HL-60/S4 (cell line): ENCODE measurements at regions not wholly inside any gene's neighbourhood (a gene's known extent, or its start where the extent isn't known, plus 50 kb on each side); places are given as distances from the start of the nearest gene placed in this dataset.
"Not testable (repeated sequence)": the region's sequence is repeated elsewhere in the genome, so short reads cannot be mapped to it uniquely, and the experiment has no call there.

Experiments used
- in situ Hi-C: fragments of 300-500 bp; cut with MboI; formaldehyde crosslinking; loops from 2 replicates; pipeline ENCODE4 v1.14.3; 2022; ENCODE audit warnings: low sequenced_read_pairs

DNA sequence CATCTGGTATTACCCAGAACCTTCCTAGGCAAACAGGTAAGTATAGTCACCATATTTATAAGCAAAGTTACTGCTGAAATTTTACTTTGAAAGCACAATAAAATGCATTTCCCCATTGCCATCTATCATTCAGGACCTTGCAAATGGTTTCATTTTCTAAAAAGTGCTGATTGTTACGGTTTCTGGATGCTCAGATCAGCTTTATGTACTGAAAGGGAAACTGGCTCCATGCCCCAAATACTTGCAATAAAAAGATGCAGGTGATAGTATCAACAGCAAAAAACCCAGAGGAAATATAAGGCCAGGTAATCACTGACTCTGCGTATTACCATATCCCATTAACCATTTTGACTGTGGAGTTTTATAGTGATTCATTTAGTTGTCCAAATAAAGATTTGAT is 1150.7 kb upstream of the CRIM1 start:
- in situ Hi-C loops: no loop called here

DNA sequence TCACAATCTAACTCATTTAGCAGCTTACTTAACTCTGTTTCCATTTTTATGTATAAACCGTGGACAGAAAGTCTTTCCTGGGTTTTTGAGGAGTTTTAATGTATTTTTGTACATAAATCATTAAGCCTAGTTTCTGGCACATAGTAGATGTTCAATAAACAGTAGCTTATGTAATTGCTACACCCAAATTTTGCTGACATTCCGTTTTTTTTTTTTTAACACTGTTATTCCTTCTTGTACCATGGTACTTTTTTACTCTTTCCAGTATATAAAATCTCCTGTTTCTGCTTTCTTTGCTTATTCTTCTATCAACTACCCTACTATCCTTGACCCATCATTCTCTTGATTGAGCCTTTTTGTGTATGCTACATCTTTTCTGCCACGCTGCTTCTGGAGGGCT is 1151.3 kb upstream of the CRIM1 start:
- in situ Hi-C loops: no loop called here

DNA sequence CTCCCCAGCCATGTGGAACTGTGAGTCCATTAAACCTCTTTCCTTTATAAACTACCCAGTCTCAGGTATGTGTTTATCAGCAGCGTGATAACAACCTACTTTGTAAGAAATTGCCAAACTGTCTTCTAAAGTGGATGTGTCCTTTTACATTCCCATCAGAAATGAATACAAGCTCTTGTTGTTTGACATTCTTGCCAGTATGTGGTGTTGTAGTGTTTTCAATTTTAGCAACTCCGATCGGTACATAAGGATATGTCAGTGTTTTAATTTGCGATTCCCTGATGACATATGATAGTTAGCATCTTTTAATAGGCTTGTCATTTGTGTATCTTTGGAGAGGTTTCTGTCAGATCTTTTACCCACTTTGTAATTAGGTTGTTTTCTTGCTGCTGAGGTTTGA is 1156.3 kb upstream of the CRIM1 start:
- in situ Hi-C loops: no loop called here

DNA sequence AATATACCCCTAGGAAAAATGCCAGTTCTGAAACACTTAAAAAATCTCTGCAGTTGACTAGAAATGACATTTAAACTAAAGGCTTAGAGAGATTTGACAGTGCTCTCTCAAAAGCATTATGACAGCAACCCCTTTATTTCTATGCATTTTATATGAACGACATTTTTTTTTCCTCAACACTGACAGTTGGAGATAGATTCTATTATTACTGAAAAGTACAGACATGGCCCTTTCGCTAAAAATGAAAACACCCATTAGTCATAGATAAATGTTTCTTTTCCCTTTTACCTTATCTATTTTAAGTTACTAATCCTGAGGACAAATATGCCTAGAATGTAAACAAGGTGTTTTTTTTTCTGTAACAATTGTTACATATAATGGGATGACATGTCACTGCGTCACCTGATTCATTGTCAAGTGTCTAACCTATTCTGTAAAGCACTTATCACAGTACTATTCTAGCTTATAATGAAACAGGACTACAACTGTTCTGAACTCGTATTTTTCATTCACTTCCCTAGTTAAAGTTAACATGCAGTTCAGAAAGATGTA is 1169.6 kb upstream of the CRIM1 start:
- in situ Hi-C loops: no loop called here

DNA sequence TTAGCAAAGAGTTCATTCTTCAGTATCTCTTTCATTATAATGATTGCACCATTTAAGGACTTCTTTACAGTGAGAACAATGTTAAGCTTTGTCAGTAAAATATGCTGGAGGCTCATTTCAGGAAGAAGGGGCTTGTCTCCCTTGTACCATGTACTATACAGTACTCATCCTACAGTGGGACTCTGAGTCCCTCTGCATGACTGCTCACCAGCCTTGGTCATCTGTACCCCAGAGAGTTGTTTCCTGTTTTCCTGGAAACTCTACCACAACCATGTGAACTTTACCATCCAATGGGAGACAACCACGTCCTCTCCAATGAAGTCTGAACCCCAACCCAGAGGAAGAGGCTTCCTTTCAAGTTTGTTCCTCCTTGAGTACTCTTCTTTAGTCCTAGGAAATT is 1171.1 kb upstream of the CRIM1 start:
- in situ Hi-C loops: no loop called here

DNA sequence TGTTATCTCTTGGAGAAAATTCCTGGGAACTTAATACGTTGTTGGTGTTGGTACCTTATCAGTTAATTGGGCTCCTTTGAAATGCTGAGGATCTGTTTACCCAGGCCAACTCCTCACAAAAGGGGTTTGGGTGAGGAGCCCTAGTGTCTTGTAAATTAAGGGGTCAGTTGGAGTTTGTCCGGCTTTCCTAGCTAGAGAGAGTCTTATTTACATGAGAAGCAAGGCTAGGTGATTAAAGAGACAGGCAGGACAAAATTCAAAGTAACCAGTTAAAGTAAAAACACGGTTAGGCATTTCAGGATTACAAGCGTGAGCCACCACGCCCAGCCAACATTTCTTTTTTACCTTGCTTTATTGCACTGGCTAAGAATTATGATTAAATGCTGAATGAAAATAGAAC is 1178.9 kb upstream of the CRIM1 start:
- in situ Hi-C loops: not testable (repeated sequence)

DNA sequence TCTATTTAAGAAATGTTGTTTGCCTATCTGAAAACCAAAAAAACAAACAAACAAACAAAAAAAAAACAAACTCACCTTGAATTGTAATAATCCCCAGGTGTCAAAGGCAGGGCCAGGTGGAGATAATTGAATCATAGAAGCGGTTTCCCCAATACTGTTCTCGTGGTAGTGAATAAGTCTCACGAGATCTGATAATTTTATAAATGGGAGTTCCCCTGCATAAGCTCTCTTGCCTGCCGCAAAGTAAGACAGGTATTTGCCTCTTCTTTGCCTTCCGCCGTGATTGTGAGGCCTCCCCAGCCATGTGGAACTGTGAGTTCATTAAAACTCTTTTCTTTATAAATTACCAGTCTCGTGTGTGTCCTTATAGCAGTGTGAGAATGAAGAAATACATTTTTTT is 1180.7 kb upstream of the CRIM1 start:
- in situ Hi-C loops: no loop called here

- in situ Hi-C loops: no loop called here
Observed at GRCh38 chr2:35172687-35173086, 1182.9 kb upstream of the CRIM1 start.

DNA sequence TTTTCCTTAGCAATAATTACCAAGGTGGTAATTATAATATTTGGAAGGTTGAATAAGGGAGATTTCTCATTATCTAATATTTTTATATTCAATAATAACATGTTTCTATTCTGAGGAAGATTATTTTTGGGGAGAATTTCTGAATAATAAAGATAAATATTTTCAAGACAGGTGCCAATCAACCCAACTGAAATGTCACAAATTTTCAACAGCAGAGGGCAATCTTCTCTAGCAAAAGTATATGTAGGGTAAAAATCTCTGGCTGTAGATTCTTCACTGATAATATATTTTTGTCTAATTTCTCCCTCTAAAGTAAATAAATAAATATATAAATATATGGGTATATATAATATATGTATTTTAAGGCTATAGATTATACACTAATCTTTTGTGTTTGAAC is 1187.2 kb upstream of the CRIM1 start:
- in situ Hi-C loops: no loop called here

GRCh38 chr2:35163948-35164347 is 1191.6 kb upstream of the CRIM1 start:
- in situ Hi-C loops: no loop called here

DNA sequence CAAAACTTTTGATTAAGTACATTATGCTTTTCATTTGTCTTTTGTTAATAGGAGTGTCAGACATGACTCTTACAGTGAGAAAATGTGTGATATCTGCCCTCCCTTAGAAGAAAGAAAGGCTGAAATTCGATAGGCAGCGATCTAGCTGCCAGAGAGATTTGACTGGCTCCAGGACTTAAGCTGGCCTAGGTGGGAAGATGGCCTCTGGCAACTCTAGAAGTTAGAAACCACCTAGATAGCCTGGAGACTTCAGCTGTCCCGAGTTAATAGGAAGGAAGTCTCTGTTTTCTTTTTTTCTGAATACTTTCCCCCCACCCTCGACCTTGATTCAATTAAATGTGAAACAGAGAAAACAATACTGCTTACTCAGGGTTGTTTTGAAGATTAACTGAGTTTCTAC is 1194.7 kb upstream of the CRIM1 start:
- in situ Hi-C loops: no loop called here

DNA sequence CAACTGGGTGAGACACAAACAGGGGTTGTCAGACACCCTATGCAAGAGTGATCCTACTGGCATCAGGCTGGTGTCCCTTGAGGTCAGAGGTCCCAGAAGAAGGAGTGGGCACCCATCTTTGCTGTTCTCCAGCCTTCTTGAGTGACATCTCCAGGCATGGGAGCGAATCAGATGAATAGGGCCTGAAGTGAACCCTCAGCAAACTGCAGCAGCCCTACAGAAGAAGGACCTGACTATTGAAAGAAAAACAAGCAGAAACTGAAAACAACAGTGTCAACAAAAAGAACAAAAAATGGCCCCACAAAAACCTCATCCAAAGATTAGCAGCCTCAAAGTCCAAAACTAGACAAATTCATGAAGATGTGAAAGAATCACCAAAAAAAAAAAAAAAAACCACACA is 1229.7 kb upstream of the CRIM1 start:
- in situ Hi-C loops: no loop called here

DNA sequence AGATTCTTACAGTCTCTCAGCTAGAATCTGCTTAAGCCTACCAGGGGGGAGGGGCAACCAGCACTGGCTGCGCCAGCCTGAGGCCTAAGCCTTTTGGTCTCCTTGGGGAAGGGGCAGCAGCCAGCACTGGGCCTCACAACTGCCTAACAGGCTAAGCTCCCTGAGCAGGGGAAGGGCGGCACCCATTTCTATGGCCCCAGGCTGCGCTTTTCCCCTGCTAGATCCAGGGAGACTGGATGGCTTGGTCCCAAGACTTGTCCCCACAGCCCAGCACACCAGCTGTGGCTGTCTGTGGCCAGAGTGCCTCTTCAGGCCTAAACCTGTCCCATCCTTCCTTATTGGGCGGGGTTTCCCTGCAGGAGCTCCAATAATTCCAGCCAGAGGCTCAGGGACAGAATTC is 1230.3 kb upstream of the CRIM1 start:
- in situ Hi-C loops: no loop called here

DNA sequence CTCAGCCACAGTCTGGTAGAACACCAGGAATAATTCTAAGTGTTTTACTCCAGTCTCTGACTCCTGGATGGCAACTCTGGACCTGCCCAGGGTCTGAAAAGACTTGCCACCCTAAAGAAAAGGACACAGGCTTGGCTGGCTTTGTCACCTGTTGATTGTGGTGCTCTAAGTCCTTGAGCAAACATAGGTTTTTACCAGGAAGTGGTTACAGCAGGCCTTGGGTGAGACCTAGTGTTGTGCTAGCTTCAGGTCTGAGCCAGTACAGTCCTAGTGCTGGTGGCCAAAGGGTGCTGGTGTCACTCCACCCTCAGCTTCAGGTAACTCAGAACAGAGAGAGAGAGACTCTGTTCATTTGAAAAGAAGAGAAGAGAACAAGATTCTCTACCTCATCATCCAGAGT is 1239.4 kb upstream of the CRIM1 start:
- in situ Hi-C loops: no loop called here

DNA sequence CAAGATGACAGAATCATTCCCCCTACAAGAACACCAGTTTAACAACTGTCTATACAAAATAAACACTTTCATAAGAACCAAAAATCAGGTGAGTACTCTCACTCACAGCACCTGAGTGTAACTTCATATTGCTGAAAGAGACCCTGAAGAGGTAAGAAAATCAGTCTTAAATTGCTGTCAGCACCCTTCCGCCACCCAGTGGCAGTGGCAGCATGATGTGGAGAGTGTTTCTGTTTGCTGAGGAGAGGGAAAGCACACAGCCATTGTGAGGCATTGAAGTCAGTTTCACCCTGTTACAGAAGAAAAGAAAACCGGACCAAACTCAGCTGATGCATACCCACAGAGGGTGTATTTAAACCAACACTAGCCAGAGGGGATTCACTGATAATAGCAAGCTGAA is 1240.8 kb upstream of the CRIM1 start:
- in situ Hi-C loops: no loop called here

DNA sequence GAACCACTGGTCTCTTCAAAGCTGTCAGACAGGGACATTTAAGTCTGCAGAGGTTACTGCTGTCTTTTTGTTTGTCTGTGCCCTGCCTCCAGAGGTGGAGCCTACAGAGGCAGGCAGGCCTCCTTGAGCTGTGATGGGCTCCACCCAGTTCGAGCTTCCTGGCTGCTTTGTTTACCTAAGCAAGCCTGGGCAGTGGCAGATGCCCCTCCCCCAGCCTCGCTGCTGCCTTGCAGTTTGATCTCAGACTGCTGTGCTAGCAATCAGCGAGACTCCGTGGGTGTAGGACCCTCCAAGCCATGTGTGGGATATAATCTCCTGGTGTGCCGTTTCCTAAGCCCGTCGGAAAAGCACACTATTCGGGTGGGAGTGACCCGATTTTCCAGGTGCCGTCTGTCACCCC is 1243.2 kb upstream of the CRIM1 start:
- in situ Hi-C loops: not testable (repeated sequence)

GRCh38 chr2:35104309-35104708 is 1251.3 kb upstream of the CRIM1 start:
- in situ Hi-C loops: no loop called here

DNA sequence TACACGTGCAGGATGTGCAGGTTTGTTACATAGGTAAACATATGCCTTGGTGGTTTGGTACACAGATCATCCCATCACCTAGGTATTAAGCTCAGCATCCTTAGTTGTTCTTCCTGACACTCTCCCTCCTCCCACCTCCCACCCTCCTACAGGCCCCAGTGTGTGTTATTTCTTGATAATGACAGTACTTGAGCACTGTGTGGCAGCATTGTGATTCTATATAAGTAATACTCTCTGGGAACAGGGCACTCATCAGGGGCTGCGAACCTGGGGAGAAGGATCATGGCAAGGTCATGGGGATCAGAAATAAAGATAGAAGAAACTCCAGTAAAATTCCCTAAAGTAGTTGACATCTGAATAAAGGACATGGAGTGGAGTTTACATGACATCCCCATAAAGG is 1256.2 kb upstream of the CRIM1 start:
- in situ Hi-C loops: no loop called here

DNA sequence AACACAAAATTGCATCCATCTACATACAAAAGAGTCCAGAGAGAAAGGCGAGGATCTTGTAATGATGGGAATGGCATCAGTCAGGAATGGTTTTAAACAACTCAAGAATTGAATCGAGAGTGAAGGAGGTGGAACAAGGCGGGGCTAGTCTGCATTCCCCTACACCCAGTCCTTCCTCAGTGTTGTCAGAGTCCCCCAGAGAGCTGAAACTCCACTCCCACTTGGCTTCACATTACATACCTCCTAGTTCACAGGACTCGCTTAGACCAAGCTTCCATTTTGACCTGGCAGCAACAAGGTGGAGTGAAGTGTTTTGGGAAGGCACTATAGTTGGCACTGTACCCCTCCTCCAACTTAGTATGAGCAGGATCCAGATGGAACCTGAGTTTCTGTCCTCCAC is 1273.5 kb upstream of the CRIM1 start:
- in situ Hi-C loops: no loop called here

GRCh38 chr2:35081622-35082015 is 1274.0 kb upstream of the CRIM1 start:
- in situ Hi-C loops: no loop called here

GRCh38 chr2:35081001-35081621 is 1274.5 kb upstream of the CRIM1 start:
- in situ Hi-C loops: no loop called here

DNA sequence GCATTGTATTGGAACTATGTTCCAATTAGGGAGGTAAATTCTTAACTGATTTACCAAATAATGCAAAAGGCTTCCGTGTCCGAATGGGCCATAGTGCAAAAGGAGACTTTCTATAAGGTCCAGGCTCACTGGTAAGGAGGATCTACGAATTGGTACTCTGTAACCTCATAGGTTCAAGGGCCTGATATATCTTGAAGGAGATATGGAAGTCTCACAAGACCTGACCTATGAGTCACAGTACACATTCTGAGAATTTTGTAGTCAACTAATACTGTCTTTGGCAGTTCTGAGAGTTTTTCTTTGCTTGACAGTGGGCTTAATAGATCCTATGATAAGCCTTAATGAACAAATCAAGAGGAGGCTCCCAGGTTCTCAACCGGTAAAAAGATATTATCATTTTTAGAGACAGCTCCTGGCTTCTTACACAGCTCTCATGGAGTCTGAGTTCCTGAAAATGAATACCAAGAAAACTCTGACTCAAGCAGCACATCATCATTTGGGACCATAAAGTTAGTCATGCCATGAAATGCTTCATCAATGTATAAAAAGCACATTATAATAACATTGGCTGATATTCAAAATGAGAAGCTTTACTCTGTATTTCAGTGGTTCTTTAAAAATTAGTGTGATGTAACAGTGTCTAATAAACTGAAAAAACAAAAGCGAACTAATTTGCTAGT is 1275.2 kb upstream of the CRIM1 start:
- in situ Hi-C loops: no loop called here

DNA sequence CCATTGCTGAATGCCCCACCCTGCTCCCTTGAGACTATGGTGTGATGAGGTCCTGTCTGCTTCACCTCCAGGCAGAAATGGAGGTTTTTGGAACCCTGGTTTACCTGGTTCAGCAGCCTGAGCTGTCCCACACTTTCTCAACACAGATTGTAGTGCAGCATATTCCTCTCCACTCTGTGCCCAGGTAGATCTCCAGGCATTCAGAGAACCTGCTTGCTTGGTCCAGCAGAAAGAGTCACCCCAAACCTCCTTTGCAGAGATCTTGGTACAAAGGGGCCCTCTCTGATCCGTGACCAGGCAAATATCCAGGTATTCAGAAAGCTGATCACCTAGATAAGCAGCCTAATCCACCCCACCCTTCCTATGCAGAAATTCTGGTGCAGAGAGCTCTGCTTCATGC is 1288.2 kb upstream of the CRIM1 start:
- in situ Hi-C loops: no loop called here
